Adrenal gland (tissue), 9 donors: ENCODE measurements at regions not wholly inside any gene's neighbourhood (a gene's known extent, or its start where the extent isn't known, plus 50 kb on each side); places are given as distances from the start of the nearest gene placed in this dataset.

Experiments
- DNase-seq, 7 donors: peaks; one replicate each; pipeline ENCODE4 v3.0.0-alpha.2; 2019 to 2020
- H3K27ac ChIP-seq, 5 donors: fragments of 200-600 bp; sonication (generic) in 4 of 5; 1 replicate in 3 of 5; 2 replicates in 2 of 5; pipeline versions ENCODE4 v1.5.1 to v1.8.0; 2016 to 2020; ENCODE audit warnings: mild to moderate bottlenecking in 1 of 5
- H3K27me3 ChIP-seq: fragments of 200-600 bp; 2 replicates; pipeline ENCODE4 v1.8.0; 2021
- H3K36me3 ChIP-seq, 2 donors: fragments of 200-600 bp; replicated peaks in 1 of 2; 1 replicate in 1 of 2; 2 replicates in 1 of 2; pipeline versions ENCODE4 v1.5.1 to v1.8.0; 2018 to 2022
- H3K4me1 ChIP-seq, 2 donors: fragments of 200-600 bp; replicated peaks in 1 of 2; 1 replicate in 1 of 2; 2 replicates in 1 of 2; pipeline versions ENCODE4 v1.5.1 to v1.8.0; 2018 to 2021
- H3K4me3 ChIP-seq, 4 donors: fragments of 200-600 bp; sonication (generic) in 3 of 4; one replicate each; pipeline ENCODE4 v1.5.1; 2016 to 2018
- H3K9me3 ChIP-seq, 3 donors: fragments of 200-600 bp; sonication (generic) in 1 of 3; replicated peaks in 1 of 3; 1 replicate in 2 of 3; 2 replicates in 1 of 3; pipeline versions ENCODE4 v1.5.1 to v1.8.0; 2016 to 2021
- POLR2A ChIP-seq, 2 donors: fragments of 450-650 bp; IDR thresholded peaks; one replicate each; pipeline ENCODE4 v1.6.1; 2017; ENCODE audit warnings: antibody characterized with exemption in 2 of 2, mild to moderate bottlenecking in 2 of 2, moderate library complexity in 1 of 2
- WGBS, 4 donors: extraction: QIAGEN DNeasy Blood & Tissue Kit in 2 of 4; methylation state at CpG; one replicate each; pipeline versions ENCODE4 v1.1.5 to v1.1.7; 2013 to 2017; 5-methylcytosine and 5-hydroxymethylcytosine counted together
- intact Hi-C, 2 donors: fragments of 100-400 bp; cut with DNase I; formaldehyde crosslinking; loops; one replicate each; pipeline versions ENCODE4 v1.14.1 to v1.15.0; 2022 to 2023
- TF ChIP-seq, protein P1 (sequence below), 6 experiments: fragments of 450-650 bp in 4 of 6; fragments of 200-600 bp in 2 of 6; sonication (generic) in 1 of 6; IDR thresholded peaks; 1 replicate in 5 of 6; 2 replicates in 1 of 6; pipeline versions ENCODE4 v1.5.1 to v1.8.0; 2016 to 2021; ENCODE audit warnings: antibody characterized with exemption in 6 of 6, mild to moderate bottlenecking in 2 of 6, moderate library complexity in 1 of 6
- donor health status: healthy with polysubstance abuse.
- donor health status: Bipolar disorder and iron deficiency.
- donor health status: DM: yes; HTN: yes; CAD: no.
- donor health status: DM: no; HTN: no; CAD: no.
- donor health status: DM: no; HTN: no; CAD: no.

DNA sequence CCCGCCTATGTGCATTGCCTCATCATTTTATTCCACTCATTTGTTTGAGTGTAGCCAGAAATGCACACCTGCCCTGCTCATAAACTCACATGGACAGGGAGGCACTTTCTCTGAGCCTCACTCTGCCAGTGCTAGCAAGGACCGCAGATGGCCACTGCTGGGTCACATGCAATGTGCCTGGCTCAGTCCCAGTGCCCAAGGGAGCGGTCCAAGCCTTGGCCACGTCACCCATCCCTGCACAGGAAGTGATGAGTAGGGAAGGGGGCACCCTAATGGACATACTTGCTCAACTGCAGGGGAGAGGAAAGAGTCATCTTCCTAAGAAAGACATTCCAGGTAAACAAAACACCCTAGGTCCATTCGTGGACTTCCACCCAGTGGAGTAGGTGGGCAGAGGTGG is 630.9 kb downstream of the IRX1 start:
- DNase-seq: no peak
- H3K27ac ChIP-seq: no peak overlapping the region
- no peaks in the 10 kb centered on the region for H3K9me3 ChIP-seq
- WGBS, 4 donors: 61 to 73% (median 67%) methylated on average over 5 of the region's 5 CpGs
- no peak overlapping the region for H3K4me3 ChIP-seq
- H3K4me1 ChIP-seq: no peaks in the 10 kb centered on the region
- intact Hi-C loops: no loop called here
- TF ChIP-seq, protein P1, sequence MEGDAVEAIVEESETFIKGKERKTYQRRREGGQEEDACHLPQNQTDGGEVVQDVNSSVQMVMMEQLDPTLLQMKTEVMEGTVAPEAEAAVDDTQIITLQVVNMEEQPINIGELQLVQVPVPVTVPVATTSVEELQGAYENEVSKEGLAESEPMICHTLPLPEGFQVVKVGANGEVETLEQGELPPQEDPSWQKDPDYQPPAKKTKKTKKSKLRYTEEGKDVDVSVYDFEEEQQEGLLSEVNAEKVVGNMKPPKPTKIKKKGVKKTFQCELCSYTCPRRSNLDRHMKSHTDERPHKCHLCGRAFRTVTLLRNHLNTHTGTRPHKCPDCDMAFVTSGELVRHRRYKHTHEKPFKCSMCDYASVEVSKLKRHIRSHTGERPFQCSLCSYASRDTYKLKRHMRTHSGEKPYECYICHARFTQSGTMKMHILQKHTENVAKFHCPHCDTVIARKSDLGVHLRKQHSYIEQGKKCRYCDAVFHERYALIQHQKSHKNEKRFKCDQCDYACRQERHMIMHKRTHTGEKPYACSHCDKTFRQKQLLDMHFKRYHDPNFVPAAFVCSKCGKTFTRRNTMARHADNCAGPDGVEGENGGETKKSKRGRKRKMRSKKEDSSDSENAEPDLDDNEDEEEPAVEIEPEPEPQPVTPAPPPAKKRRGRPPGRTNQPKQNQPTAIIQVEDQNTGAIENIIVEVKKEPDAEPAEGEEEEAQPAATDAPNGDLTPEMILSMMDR (IDR thresholded peaks at IDR 0.05): no peak
- no peak for TF ChIP-seq POLR2A (IDR thresholded peaks at IDR 0.05)
- no peaks in the 10 kb centered on the region for H3K27me3 ChIP-seq
- H3K36me3 ChIP-seq: no peaks in the 10 kb centered on the region

DNA sequence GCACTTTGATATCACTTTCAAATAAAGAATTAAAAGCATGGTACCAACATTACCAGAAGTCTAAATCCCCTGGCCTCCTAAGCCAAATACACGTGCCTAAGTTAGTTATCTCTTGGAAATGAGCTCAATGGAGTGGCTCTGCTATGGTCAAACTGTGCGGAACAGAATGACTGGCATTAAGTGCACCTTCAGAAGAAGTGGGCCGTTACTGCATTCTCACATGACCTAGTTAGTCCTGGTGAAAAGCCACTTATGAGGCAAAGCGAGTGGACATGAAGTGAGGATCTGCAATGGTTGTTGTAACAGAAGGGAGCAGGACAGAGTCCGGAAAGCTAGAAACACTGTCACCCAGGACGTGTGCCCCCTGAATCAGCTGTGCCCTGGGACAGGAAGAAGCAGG is 633.1 kb downstream of the IRX1 start:
- no peaks in the 10 kb centered on the region for H3K4me1 ChIP-seq
- DNase-seq: no peak
- no peak for TF ChIP-seq POLR2A (IDR thresholded peaks at IDR 0.05)
- TF ChIP-seq, protein P1 (IDR thresholded peaks at IDR 0.05): no peak
- no peak overlapping the region for H3K27ac ChIP-seq
- intact Hi-C loops: no loop called here
- H3K9me3 ChIP-seq: no peaks in the 10 kb centered on the region
- H3K4me3 ChIP-seq: no peak overlapping the region
- H3K36me3 ChIP-seq: no peaks in the 10 kb centered on the region
- WGBS, 4 donors: 75 to 83% (median 78%) methylated on average over 6 of the region's 6 CpGs
- H3K27me3 ChIP-seq: no peaks in the 10 kb centered on the region

DNA sequence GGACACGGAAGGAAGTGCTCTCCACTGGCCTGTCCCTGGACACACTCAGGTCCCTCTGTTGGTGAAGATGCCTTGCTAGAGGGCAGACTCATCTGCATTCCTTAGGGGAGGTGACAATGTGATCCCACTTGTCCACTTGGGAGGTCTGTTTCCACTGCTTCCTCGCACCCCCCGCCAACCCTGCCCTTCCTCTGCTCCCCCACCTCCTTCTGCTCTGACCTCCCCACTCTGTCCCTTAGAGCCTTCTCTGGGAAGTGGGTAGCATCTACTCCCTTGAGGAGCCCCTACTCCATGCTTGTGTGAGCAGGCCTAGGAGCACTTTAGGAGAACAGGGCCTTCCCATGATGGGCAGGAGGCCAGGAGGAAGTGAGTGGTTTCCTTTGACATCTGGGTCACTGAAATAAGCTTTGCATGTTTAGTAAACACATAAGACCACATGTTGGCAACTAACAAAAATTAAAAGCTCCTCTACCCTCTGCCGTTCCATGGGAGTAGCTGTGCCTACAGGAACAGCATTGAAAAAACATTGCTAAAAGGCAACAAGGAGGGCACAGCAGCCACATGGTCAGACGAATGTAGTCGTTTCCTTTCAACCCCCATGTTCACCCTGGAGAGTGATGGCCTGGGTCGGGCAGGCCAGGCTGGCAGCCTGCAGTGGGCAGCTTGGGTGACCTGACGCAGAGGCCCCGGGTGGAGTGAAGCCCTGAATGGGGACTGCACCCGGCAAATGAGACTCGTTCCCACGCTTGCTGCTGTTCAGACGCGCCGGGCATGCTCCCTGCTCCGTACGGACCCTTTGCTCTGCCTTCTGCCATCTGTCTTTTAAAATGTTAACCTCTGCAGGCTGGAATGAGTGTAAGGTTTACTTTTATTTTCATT is 634.0 kb downstream of the IRX1 start:
- no peak for TF ChIP-seq POLR2A (IDR thresholded peaks at IDR 0.05)
- TF ChIP-seq, protein P1 (IDR thresholded peaks at IDR 0.05): no peak
- Histone ChIP-seq H3K36me3 (no peaks in the 10 kb centered on the region), H3K4me3 (no peak overlapping the region), H3K9me3 (peaks cover 0 to 5% (median 0%) of the 10 kb centered on the region in 3 donors), H3K27ac (no peak overlapping the region), H3K4me1 (no peaks in the 10 kb centered on the region), H3K27me3 (no peaks in the 10 kb centered on the region)
- no peak for DNase-seq
- 68 to 76% (median 73%) methylated on average over 16 to 17 of the region's 17 CpGs for WGBS, 4 donors
- intact Hi-C loops: no loop called here

DNA sequence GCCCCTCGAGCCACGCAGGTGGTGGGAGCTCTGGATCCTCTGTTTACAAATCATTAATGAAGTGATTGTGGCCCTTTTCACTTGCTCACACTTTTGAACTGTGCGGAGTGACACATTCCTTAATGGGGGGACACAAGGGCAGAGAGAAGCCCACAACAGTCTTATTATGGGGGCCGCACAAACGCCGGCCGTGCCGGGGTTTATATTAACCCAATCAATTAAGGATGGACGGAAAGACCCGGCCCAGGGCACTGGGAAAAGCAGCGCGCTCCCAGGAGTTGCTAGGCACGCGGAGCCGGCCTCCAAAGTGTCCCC is 634.8 kb downstream of the IRX1 start:
- no peak for DNase-seq
- H3K9me3 ChIP-seq: peaks cover 0 to 5% (median 0%) of the 10 kb centered on the region in 3 donors
- no peaks in the 10 kb centered on the region for H3K4me1 ChIP-seq
- no peaks in the 10 kb centered on the region for H3K27me3 ChIP-seq
- no peak overlapping the region for H3K4me3 ChIP-seq
- no peaks in the 10 kb centered on the region for H3K36me3 ChIP-seq
- WGBS, 4 donors: 41 to 53% (median 44%) methylated on average over 10 to 15 of the region's 15 CpGs
- no peak for TF ChIP-seq POLR2A (IDR thresholded peaks at IDR 0.05)
- TF ChIP-seq, protein P1 (IDR thresholded peaks at IDR 0.05): no peak
- intact Hi-C loops: no loop called here
- no peak overlapping the region for H3K27ac ChIP-seq
